K562 (cell line): ENCODE measurements at regions not wholly inside any gene's neighbourhood (a gene's known extent, or its start where the extent isn't known, plus 50 kb on each side); places are given as distances from the start of the nearest gene placed in this dataset.

Experiments
- ATAC-seq: fragments of 200-7000 bp; cut with Tn5 transposase; 3 replicates; pipeline ENCODE4 v1.9.1; 2020; ENCODE audit warnings: moderate library complexity
- BruUV-seq: library from RNA; stranded (reverse); fragments of 400-500 nt; replicated peaks from 2 replicates; lab custom pipeline; 2021; lab: Mats Ljungman, UMichigan
- CTCF ChIA-PET: fragments of 300-600 bp; formaldehyde crosslinking; extraction: SDS; loops from one replicate; lab custom pipeline; 2021; ENCODE audit warnings: low intra/inter-chr PET ratio; lab: Yijun Ruan, JAX
- POLR2A ChIA-PET: fragments of 300-600, 350-650 bp; sonication (Branson Sonifier 250); formaldehyde crosslinking; extraction: SDS; loops from one replicate; lab custom pipeline; 2021; ENCODE audit warnings: antibody characterized with exemption, inconsistent platforms; lab: Yijun Ruan, JAX
- DNase-seq, 4 experiments: peaks; one replicate each; pipeline versions ENCODE4 v3.0.0 to v3.0.0-alpha.2; 2011 to 2018; ENCODE audit warnings: low spot score in 3 of 4, mixed read lengths in 3 of 4; ENCODE audit errors: extremely low read depth in 1 of 4
- FAIRE-seq: peaks from 2 replicates; lab custom pipeline; 2011; peaks lifted over from hg19 to GRCh38; lab: Jason Lieb, UNC
- H2AFZ ChIP-seq: 2 replicates; pipeline ENCODE4 v1.6.0; 2011; ENCODE audit warnings: low read depth, low read length, control low read depth, inconsistent platforms
- H3K27ac ChIP-seq: fragments of 200-600 bp; 3 replicates; pipeline ENCODE4 v1.8.0; 2011; ENCODE audit warnings: low read depth, mild to moderate bottlenecking, control low read depth, inconsistent platforms, low read length, moderate library complexity, mixed read lengths; ENCODE audit errors: extremely low read depth
- H3K27me3 ChIP-seq, 2 experiments: fragments of 300-600 bp in 1 of 2; 2 replicates in 1 of 2; 3 replicates in 1 of 2; pipeline versions ENCODE4 v1.6.0 to v1.8.0; 2011; ENCODE audit warnings: inconsistent platforms in 2 of 2, low read length in 2 of 2, mild to moderate bottlenecking in 1 of 2, mixed read lengths in 1 of 2, moderate library complexity in 1 of 2; ENCODE audit not compliant: control insufficient read depth in 2 of 2, insufficient read depth in 2 of 2
- H3K36me3 ChIP-seq: fragments of 300-600 bp; 3 replicates; pipeline ENCODE4 v1.8.0; 2011; ENCODE audit warnings: mild to moderate bottlenecking, low read length, inconsistent platforms; ENCODE audit not compliant: control insufficient read depth, insufficient read depth
- H3K4me1 ChIP-seq, 2 experiments: fragments of 200-600 bp in 1 of 2; replicated peaks in 1 of 2; 2 replicates in 1 of 2; 3 replicates in 1 of 2; pipeline versions ENCODE4 v1.5.1 to v1.8.0; 2011; ENCODE audit warnings: inconsistent platforms in 2 of 2, low read length in 2 of 2, mild to moderate bottlenecking in 1 of 2, mixed read lengths in 1 of 2, moderate library complexity in 1 of 2; ENCODE audit not compliant: control insufficient read depth in 2 of 2, insufficient read depth in 2 of 2
- H3K4me2 ChIP-seq: 2 replicates; pipeline ENCODE4 v1.6.1; 2011; ENCODE audit warnings: low read length, control low read depth, inconsistent platforms, mixed read lengths; ENCODE audit not compliant: insufficient read depth
- H3K4me3 ChIP-seq: fragments of 200-600 bp; sonication (generic), shearing (Covaris generic); 2 replicates; pipeline ENCODE4 v1.5.1; 2016; ENCODE audit warnings: control low read depth, inconsistent platforms
- H3K79me2 ChIP-seq: fragments of 200-600 bp; 3 replicates; pipeline ENCODE4 v1.8.0; 2011; ENCODE audit warnings: low read length, inconsistent platforms; ENCODE audit not compliant: control insufficient read depth, insufficient read depth
- H3K9ac ChIP-seq, 2 experiments: 2 replicates each; pipeline versions ENCODE4 v1.6.0 to v1.6.1; 2011; ENCODE audit warnings: low read depth in 2 of 2, low read length in 2 of 2, control low read depth in 1 of 2, inconsistent platforms in 1 of 2, mild to moderate bottlenecking in 1 of 2, mixed read lengths in 1 of 2; ENCODE audit not compliant: insufficient read depth in 1 of 2
- H3K9me1 ChIP-seq: one replicate; pipeline ENCODE4 v1.6.0; 2011; ENCODE audit warnings: inconsistent platforms, mild to moderate bottlenecking, low read length, moderate library complexity; ENCODE audit not compliant: control insufficient read depth, insufficient read depth
- H3K9me3 ChIP-seq: replicated peaks from 2 replicates; pipeline ENCODE4 v1.5.1; 2011; ENCODE audit warnings: low read depth, low read length, inconsistent platforms; ENCODE audit not compliant: control insufficient read depth, insufficient read depth
- H4K20me1 ChIP-seq: replicated peaks from 2 replicates; pipeline ENCODE4 v1.6.1; 2011; ENCODE audit warnings: low read length, inconsistent platforms, mixed read lengths; ENCODE audit not compliant: control insufficient read depth, insufficient read depth
- CTBP1 ChIP-seq: fragments of 450-650 bp; IDR thresholded peaks from 2 replicates; pipeline ENCODE4 v1.6.1; 2016; ENCODE audit warnings: borderline replicate concordance
- NELFE ChIP-seq: IDR thresholded peaks from 2 replicates; pipeline ENCODE4 v1.6.1; 2011; ENCODE audit warnings: mild to moderate bottlenecking; ENCODE audit not compliant: insufficient read depth, insufficient read length
- WGBS: fragments of 100-300 bp; shearing (Covaris generic); methylation state at CpG from one replicate; pipeline ENCODE4 v1.1.6; 2016; ENCODE audit warnings: low coverage, mixed read lengths; ENCODE audit not compliant: insufficient coverage; ENCODE audit errors: missing lambda C conversion rate; 5-methylcytosine and 5-hydroxymethylcytosine counted together
- in situ Hi-C: fragments of 300-500 bp; cut with MboI; formaldehyde crosslinking; loops from 4 replicates; pipeline ENCODE4 v1.15.0; 2018; ENCODE audit warnings: inconsistent platforms, mixed read lengths
- intact Hi-C: fragments of 100-400 bp; cut with micrococcal nuclease; formaldehyde crosslinking; loops from 2 replicates; pipeline ENCODE4 v1.14.2; 2022
- TF ChIP-seq, protein P1 (sequence below): fragments of 250-450 bp; sonication (Bioruptor Pico); IDR thresholded peaks from 2 replicates; pipeline ENCODE4 v1.5.0; 2022; ENCODE audit warnings: mild to moderate bottlenecking
- TF ChIP-seq, protein P2 (sequence below): fragments of 450-650 bp; formaldehyde crosslinking; conservative IDR thresholded peaks from 2 replicates; pipeline ENCODE4 v1.4.0; 2022; ENCODE audit warnings: mild to moderate bottlenecking, missing genetic modification characterization

DNA sequence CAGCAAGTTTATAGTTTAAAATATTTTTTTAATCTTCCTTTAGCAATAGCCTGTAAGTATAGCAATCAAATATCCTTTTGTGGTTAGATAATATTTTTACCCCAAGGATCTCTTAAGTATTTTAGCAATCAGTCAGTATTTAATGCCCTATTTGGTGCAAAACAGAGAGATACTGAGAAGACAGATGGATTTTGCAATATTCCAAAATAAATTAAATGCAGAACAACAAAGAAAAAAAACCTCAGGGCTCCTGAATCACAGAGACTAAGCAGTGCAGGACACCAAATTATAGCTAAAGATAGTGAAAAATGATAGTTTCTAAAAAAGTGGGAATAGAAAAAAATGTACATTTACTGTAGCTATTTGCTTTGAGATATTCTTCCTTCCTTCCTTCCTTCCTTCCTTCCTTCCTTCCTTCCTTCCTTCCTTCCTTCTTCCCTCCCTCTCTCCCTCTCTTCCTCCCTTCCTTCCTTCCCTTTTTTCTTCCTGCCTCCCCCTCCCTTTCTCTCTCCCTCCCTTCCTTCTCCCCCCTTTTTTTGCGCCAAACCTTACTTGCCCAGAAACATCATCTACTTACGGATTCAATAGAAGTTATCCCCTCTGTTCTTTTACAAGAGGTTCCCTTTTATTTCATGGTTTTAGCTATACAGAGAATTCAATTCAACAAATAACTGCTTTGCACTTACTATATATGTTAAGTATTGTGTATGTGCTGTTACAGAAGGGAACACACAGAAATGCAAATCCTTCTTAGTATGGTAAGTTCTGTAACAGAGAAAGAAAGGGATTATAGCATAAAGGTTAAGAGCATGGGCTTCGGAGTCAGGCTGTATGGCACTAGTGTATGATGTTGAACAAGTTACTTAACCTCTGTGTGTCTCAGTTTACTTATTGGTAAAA is 219.0 kb downstream of the CPE start:
- 3% methylated on average over 2 of the region's 3 CpGs for whole genome bisulfite sequencing
- H3K9me1 ChIP-seq = no peaks in the 10 kb centered on the region
- in situ Hi-C loops = no loop called here
- no peak for ATAC-seq
- no peak for DNase-seq
- no peaks in the 10 kb centered on the region for H3K36me3 ChIP-seq
- POLR2A ChIA-PET = no interaction called here
- FAIRE-seq = no peak
- H3K27me3 ChIP-seq = no peaks in the 10 kb centered on the region
- H3K27ac ChIP-seq = no peak overlapping the region
- H3K4me2 ChIP-seq = no peak overlapping the region
- no peak overlapping the region for H3K9ac ChIP-seq
- TF ChIP-seq CTBP1 = no peak
- no peak for TF ChIP-seq NELFE
- TF ChIP-seq, protein P1, sequence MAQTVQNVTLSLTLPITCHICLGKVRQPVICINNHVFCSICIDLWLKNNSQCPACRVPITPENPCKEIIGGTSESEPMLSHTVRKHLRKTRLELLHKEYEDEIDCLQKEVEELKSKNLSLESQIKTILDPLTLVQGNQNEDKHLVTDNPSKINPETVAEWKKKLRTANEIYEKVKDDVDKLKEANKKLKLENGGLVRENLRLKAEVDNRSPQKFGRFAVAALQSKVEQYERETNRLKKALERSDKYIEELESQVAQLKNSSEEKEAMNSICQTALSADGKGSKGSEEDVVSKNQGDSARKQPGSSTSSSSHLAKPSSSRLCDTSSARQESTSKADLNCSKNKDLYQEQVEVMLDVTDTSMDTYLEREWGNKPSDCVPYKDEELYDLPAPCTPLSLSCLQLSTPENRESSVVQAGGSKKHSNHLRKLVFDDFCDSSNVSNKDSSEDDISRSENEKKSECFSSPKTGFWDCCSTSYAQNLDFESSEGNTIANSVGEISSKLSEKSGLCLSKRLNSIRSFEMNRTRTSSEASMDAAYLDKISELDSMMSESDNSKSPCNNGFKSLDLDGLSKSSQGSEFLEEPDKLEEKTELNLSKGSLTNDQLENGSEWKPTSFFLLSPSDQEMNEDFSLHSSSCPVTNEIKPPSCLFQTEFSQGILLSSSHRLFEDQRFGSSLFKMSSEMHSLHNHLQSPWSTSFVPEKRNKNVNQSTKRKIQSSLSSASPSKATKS (CRISPR knock-in tag) = no peak
- TF ChIP-seq, protein P2, sequence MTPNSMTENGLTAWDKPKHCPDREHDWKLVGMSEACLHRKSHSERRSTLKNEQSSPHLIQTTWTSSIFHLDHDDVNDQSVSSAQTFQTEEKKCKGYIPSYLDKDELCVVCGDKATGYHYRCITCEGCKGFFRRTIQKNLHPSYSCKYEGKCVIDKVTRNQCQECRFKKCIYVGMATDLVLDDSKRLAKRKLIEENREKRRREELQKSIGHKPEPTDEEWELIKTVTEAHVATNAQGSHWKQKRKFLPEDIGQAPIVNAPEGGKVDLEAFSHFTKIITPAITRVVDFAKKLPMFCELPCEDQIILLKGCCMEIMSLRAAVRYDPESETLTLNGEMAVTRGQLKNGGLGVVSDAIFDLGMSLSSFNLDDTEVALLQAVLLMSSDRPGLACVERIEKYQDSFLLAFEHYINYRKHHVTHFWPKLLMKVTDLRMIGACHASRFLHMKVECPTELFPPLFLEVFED = no peak
- TF ChIP-seq, all 486 proteins: peak for 0
- no TSS peak for BruUV-seq
- Histone ChIP-seq H3K4me1 (no peaks in the 10 kb centered on the region), H3K9me3 (no peaks in the 10 kb centered on the region), H2AFZ (no peak overlapping the region), H3K79me2 (no peaks in the 10 kb centered on the region), H4K20me1 (no peaks in the 10 kb centered on the region), H3K4me3 (no peak overlapping the region)
- intact Hi-C loops = no loop called here
- CTCF ChIA-PET = interaction anchor here (0.5 to 0.7 kb wide), 2 partner anchors 62 to 458 kb away, joined by 3 read pairs; no protein-coding TSS in a partner anchor
